Right atrium auricular region (tissue), 2 donors: ENCODE measurements at regions not wholly inside any gene's neighbourhood (a gene's known extent, or its start where the extent isn't known, plus 50 kb on each side); places are given as distances from the start of the nearest gene placed in this dataset.

Experiments used
- DNase-seq: peaks from one replicate; pipeline ENCODE4 v3.0.0-alpha.2; 2019; ENCODE audit warnings: low spot score
- H3K27ac ChIP-seq, 2 donors: fragments of 200-600 bp; sonication (generic); 1 replicate in 1 of 2; 2 replicates in 1 of 2; pipeline ENCODE4 v1.5.1; 2016 to 2019
- H3K27me3 ChIP-seq, 2 donors: fragments of 200-600 bp; sonication (generic); one replicate each; pipeline versions ENCODE4 v1.5.1 to v1.6.0; 2017 to 2019
- H3K36me3 ChIP-seq: fragments of 200-600 bp; sonication (generic); one replicate; pipeline ENCODE4 v1.5.1; 2016
- H3K4me1 ChIP-seq, 2 donors: fragments of 200-600 bp; sonication (generic); one replicate each; pipeline versions ENCODE4 v1.5.1 to v1.6.0; 2017 to 2019
- H3K4me3 ChIP-seq, 2 donors: fragments of 200-600 bp; sonication (generic); 1 replicate in 1 of 2; 2 replicates in 1 of 2; pipeline ENCODE4 v1.5.1; 2017 to 2019; ENCODE audit warnings: mild to moderate bottlenecking in 1 of 2, moderate library complexity in 1 of 2
- H3K9me3 ChIP-seq, 2 donors: fragments of 200-600 bp; sonication (generic); one replicate each; pipeline ENCODE4 v1.5.1; 2019
- TF ChIP-seq, protein P1 (sequence below), 2 donors: fragments of 200-600 bp; sonication (generic); IDR thresholded peaks; one replicate each; pipeline ENCODE4 v1.5.1; 2019; ENCODE audit warnings: antibody characterized with exemption in 2 of 2

DNA sequence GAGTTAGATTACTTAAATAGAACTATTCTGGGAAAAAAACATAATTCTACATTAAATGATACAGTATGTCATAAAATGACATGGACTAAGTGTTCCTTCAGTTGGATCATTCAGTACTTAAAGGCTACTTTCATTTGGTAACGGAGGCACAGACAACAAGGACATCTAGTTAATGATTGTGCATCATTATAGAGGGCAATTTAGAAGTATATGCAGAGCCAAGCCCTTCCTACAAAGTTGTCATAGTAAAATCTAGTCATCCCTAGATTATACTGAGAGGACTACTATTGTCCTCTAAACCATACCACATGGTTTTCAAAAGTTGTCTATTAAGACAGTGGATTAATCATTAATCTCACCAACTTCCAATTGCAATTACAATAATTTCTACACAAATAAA, 53.9 kb upstream of the STXBP5 start:
- Histone ChIP-seq H3K36me3 (no peaks in the 10 kb centered on the region), H3K4me1 (no peaks in the 10 kb centered on the region), H3K9me3 (no peaks in the 10 kb centered on the region), H3K27me3 (no peaks in the 10 kb centered on the region), H3K4me3 (no peak overlapping the region), H3K27ac (no peak overlapping the region)
- TF ChIP-seq, protein P1, sequence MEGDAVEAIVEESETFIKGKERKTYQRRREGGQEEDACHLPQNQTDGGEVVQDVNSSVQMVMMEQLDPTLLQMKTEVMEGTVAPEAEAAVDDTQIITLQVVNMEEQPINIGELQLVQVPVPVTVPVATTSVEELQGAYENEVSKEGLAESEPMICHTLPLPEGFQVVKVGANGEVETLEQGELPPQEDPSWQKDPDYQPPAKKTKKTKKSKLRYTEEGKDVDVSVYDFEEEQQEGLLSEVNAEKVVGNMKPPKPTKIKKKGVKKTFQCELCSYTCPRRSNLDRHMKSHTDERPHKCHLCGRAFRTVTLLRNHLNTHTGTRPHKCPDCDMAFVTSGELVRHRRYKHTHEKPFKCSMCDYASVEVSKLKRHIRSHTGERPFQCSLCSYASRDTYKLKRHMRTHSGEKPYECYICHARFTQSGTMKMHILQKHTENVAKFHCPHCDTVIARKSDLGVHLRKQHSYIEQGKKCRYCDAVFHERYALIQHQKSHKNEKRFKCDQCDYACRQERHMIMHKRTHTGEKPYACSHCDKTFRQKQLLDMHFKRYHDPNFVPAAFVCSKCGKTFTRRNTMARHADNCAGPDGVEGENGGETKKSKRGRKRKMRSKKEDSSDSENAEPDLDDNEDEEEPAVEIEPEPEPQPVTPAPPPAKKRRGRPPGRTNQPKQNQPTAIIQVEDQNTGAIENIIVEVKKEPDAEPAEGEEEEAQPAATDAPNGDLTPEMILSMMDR (IDR thresholded peaks at IDR 0.05), result no peak
- no peak for DNase-seq
